Esophagus squamous epithelium (tissue), 5 donors: ENCODE measurements at regions not wholly inside any gene's neighbourhood (a gene's known extent, or its start where the extent isn't known, plus 50 kb on each side); places are given as distances from the start of the nearest gene placed in this dataset.
A peak's percentile ranks its signal among the peaks of the same experiment; 100 is the strongest.
"Not testable (repeated sequence)": the region's sequence is repeated elsewhere in the genome, so short reads cannot be mapped to it uniquely, and the experiment has no call there.

Experiments
- DNase-seq: peaks from one replicate; lab custom pipeline; 2025; lab: John Stamatoyannopoulos, UW
- H3K27ac ChIP-seq, 4 donors: fragments of 200-600 bp; sonication (generic); one replicate each; pipeline ENCODE4 v1.5.1; 2016 to 2019; ENCODE audit warnings: mild to moderate bottlenecking in 1 of 4
- H3K27me3 ChIP-seq, 4 donors: fragments of 200-600 bp; sonication (generic); 1 replicate in 3 of 4; 2 replicates in 1 of 4; pipeline versions ENCODE4 v1.5.1 to v1.6.0; 2017 to 2021; ENCODE audit warnings: antibody characterized with exemption in 1 of 4
- H3K36me3 ChIP-seq, 3 donors: fragments of 200-600 bp; sonication (generic); one replicate each; pipeline ENCODE4 v1.5.1; 2016 to 2019
- H3K4me1 ChIP-seq, 3 donors: fragments of 200-600 bp; sonication (generic); one replicate each; pipeline ENCODE4 v1.5.1; 2017 to 2019
- H3K4me3 ChIP-seq, 4 donors: fragments of 200-600 bp; sonication (generic); 1 replicate in 3 of 4; 2 replicates in 1 of 4; pipeline ENCODE4 v1.5.1; 2016 to 2019; ENCODE audit warnings: mild to moderate bottlenecking in 2 of 4, moderate library complexity in 1 of 4
- H3K9me3 ChIP-seq, 3 donors: fragments of 200-600 bp; sonication (generic); one replicate each; pipeline ENCODE4 v1.5.1; 2016 to 2019
- POLR2A ChIP-seq, 4 donors: fragments of 450-650 bp; IDR thresholded peaks; one replicate each; pipeline ENCODE4 v1.6.1; 2017; ENCODE audit warnings: antibody characterized with exemption in 4 of 4, mild to moderate bottlenecking in 4 of 4, moderate library complexity in 3 of 4
- WGBS, 2 donors: methylation state at CpG; one replicate each; pipeline ENCODE4 v1.1.5; 2018; 5-methylcytosine and 5-hydroxymethylcytosine counted together
- intact Hi-C: fragments of 100-400 bp; cut with DNase I; formaldehyde crosslinking; loops from one replicate; pipeline ENCODE4 v1.15.0; 2022
- TF ChIP-seq, protein P1 (sequence below), 6 experiments: fragments of 450-650 bp in 4 of 6; fragments of 200-600 bp in 2 of 6; sonication (generic) in 2 of 6; IDR thresholded peaks; one replicate each; pipeline ENCODE4 v1.5.1; 2016 to 2019; ENCODE audit warnings: antibody characterized with exemption in 6 of 6, mild to moderate bottlenecking in 4 of 6, moderate library complexity in 4 of 6
- donor health status: DM: yes; HTN: yes; CAD: no.

- Histone ChIP-seq H3K4me1 (no peaks in the 10 kb centered on the region), H3K9me3 (no peaks in the 10 kb centered on the region), H3K27me3 (no peaks in the 10 kb centered on the region), H3K36me3 (no peaks in the 10 kb centered on the region), H3K4me3 (no peak overlapping the region), H3K27ac (no peak overlapping the region)
- intact Hi-C loops = no loop called here
- DNase-seq = no peak
- TF ChIP-seq, protein P1, sequence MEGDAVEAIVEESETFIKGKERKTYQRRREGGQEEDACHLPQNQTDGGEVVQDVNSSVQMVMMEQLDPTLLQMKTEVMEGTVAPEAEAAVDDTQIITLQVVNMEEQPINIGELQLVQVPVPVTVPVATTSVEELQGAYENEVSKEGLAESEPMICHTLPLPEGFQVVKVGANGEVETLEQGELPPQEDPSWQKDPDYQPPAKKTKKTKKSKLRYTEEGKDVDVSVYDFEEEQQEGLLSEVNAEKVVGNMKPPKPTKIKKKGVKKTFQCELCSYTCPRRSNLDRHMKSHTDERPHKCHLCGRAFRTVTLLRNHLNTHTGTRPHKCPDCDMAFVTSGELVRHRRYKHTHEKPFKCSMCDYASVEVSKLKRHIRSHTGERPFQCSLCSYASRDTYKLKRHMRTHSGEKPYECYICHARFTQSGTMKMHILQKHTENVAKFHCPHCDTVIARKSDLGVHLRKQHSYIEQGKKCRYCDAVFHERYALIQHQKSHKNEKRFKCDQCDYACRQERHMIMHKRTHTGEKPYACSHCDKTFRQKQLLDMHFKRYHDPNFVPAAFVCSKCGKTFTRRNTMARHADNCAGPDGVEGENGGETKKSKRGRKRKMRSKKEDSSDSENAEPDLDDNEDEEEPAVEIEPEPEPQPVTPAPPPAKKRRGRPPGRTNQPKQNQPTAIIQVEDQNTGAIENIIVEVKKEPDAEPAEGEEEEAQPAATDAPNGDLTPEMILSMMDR (IDR thresholded peaks at IDR 0.05) = no peak
Measured at GRCh38 chr3:163504974-163505373, 1573.3 kb downstream of the SI start.

GRCh38 chr3:163499736-163500219, 1578.5 kb downstream of the SI start:
- H3K27me3 ChIP-seq, DNase-seq, H3K27ac ChIP-seq, intact Hi-C loops, H3K36me3 ChIP-seq, H3K9me3 ChIP-seq, H3K4me1 ChIP-seq, H3K4me3 ChIP-seq: not testable (repeated sequence)
- 52 to 61% methylated on average over 3 to 5 of the region's 11 CpGs for WGBS, 2 donors

GRCh38 chr3:163498842-163499735, 1579.2 kb downstream of the SI start:
- 67 to 90% methylated on average over 1 to 10 of the region's 47 CpGs for WGBS, 2 donors
- H3K4me3 ChIP-seq, H3K4me1 ChIP-seq, H3K27ac ChIP-seq, H3K27me3 ChIP-seq, DNase-seq, H3K36me3 ChIP-seq, H3K9me3 ChIP-seq, intact Hi-C loops: not testable (repeated sequence)

GRCh38 chr3:163491714-163492113, 1586.6 kb downstream of the SI start:
- DNase-seq = no peak
- H3K27ac ChIP-seq = no peak overlapping the region
- H3K4me1 ChIP-seq = no peaks in the 10 kb centered on the region
- no peak overlapping the region for H3K4me3 ChIP-seq
- no peaks in the 10 kb centered on the region for H3K36me3 ChIP-seq
- WGBS, 2 donors = 31 to 45% methylated on average over 1 of the region's 1 CpG
- TF ChIP-seq, protein P1 (IDR thresholded peaks at IDR 0.05) = no peak
- TF ChIP-seq POLR2A (IDR thresholded peaks at IDR 0.05) = no peak
- H3K9me3 ChIP-seq = no peaks in the 10 kb centered on the region
- no peaks in the 10 kb centered on the region for H3K27me3 ChIP-seq
- intact Hi-C loops = no loop called here

- intact Hi-C loops = no loop called here
- TF ChIP-seq, protein P1 (IDR thresholded peaks at IDR 0.05) = peak in 3 of 6 experiments; percentile 19 to 40 (median 21)
- TF ChIP-seq POLR2A (IDR thresholded peaks at IDR 0.05) = no peak
- H3K4me3 ChIP-seq = no peak overlapping the region
- H3K27me3 ChIP-seq = no peaks in the 10 kb centered on the region
- 88% methylated on average over 1 of the region's 1 CpG; no CpG with 5 or more reads in 1 of the 2 donors for WGBS, 2 donors
- H3K36me3 ChIP-seq = no peaks in the 10 kb centered on the region
- no peaks in the 10 kb centered on the region for H3K4me1 ChIP-seq
- H3K27ac ChIP-seq = no peak overlapping the region
- H3K9me3 ChIP-seq = no peaks in the 10 kb centered on the region
- no peak for DNase-seq
Measured at GRCh38 chr3:163490119-163490518, 1588.2 kb downstream of the SI start.

- no peaks in the 10 kb centered on the region for H3K27me3 ChIP-seq
- no peaks in the 10 kb centered on the region for H3K36me3 ChIP-seq
- H3K4me1 ChIP-seq = no peaks in the 10 kb centered on the region
- H3K4me3 ChIP-seq = no peak overlapping the region
- intact Hi-C loops = no loop called here
- TF ChIP-seq, protein P1 (IDR thresholded peaks at IDR 0.05) = no peak
- no peak for TF ChIP-seq POLR2A (IDR thresholded peaks at IDR 0.05)
- H3K9me3 ChIP-seq = no peaks in the 10 kb centered on the region
- H3K27ac ChIP-seq = no peak overlapping the region
- no peak for DNase-seq
Measured at GRCh38 chr3:163482695-163483094, 1595.6 kb downstream of the SI start.
